ENCODE measurements at regions not wholly inside any gene's neighbourhood (a gene's known extent, or its start where the extent isn't known, plus 50 kb on each side); places are given as distances from the start of the nearest gene placed in this dataset.
"Not testable (repeated sequence)": the region's sequence is repeated elsewhere in the genome, so short reads cannot be mapped to it uniquely, and the experiment has no call there.

- not testable (repeated sequence) for TF ChIP-seq CTCF, POLR2A (IDR thresholded peaks at IDR 0.05)
These were observed 861.0 kb downstream of the CDH11 start for GRCh38 chr16:64260631-64261401.
